K562 (cell line): ENCODE measurements at regions not wholly inside any gene's neighbourhood (a gene's known extent, or its start where the extent isn't known, plus 50 kb on each side); places are given as distances from the start of the nearest gene placed in this dataset.

Source experiments
- ATAC-seq: fragments of 200-7000 bp; cut with Tn5 transposase; 3 replicates; pipeline ENCODE4 v1.9.1; 2020; ENCODE audit warnings: moderate library complexity
- BruUV-seq: library from RNA; stranded (reverse); fragments of 400-500 nt; replicated peaks from 2 replicates; lab custom pipeline; 2021; lab: Mats Ljungman, UMichigan
- CTCF ChIA-PET: fragments of 300-600 bp; formaldehyde crosslinking; extraction: SDS; loops from one replicate; lab custom pipeline; 2021; ENCODE audit warnings: low intra/inter-chr PET ratio; lab: Yijun Ruan, JAX
- POLR2A ChIA-PET: fragments of 300-600, 350-650 bp; sonication (Branson Sonifier 250); formaldehyde crosslinking; extraction: SDS; loops from one replicate; lab custom pipeline; 2021; ENCODE audit warnings: antibody characterized with exemption, inconsistent platforms; lab: Yijun Ruan, JAX
- DNase-seq, 4 experiments: peaks; one replicate each; pipeline versions ENCODE4 v3.0.0 to v3.0.0-alpha.2; 2011 to 2018; ENCODE audit warnings: low spot score in 3 of 4, mixed read lengths in 3 of 4; ENCODE audit errors: extremely low read depth in 1 of 4
- FAIRE-seq: peaks from 2 replicates; lab custom pipeline; 2011; peaks lifted over from hg19 to GRCh38; lab: Jason Lieb, UNC
- H2AFZ ChIP-seq: 2 replicates; pipeline ENCODE4 v1.6.0; 2011; ENCODE audit warnings: low read depth, low read length, control low read depth, inconsistent platforms
- H3K27ac ChIP-seq: fragments of 200-600 bp; 3 replicates; pipeline ENCODE4 v1.8.0; 2011; ENCODE audit warnings: low read depth, mild to moderate bottlenecking, control low read depth, inconsistent platforms, low read length, moderate library complexity, mixed read lengths; ENCODE audit errors: extremely low read depth
- H3K27me3 ChIP-seq, 2 experiments: fragments of 300-600 bp in 1 of 2; 2 replicates in 1 of 2; 3 replicates in 1 of 2; pipeline versions ENCODE4 v1.6.0 to v1.8.0; 2011; ENCODE audit warnings: inconsistent platforms in 2 of 2, low read length in 2 of 2, mild to moderate bottlenecking in 1 of 2, mixed read lengths in 1 of 2, moderate library complexity in 1 of 2; ENCODE audit not compliant: control insufficient read depth in 2 of 2, insufficient read depth in 2 of 2
- H3K36me3 ChIP-seq: fragments of 300-600 bp; 3 replicates; pipeline ENCODE4 v1.8.0; 2011; ENCODE audit warnings: mild to moderate bottlenecking, low read length, inconsistent platforms; ENCODE audit not compliant: control insufficient read depth, insufficient read depth
- H3K4me1 ChIP-seq, 2 experiments: fragments of 200-600 bp in 1 of 2; replicated peaks in 1 of 2; 2 replicates in 1 of 2; 3 replicates in 1 of 2; pipeline versions ENCODE4 v1.5.1 to v1.8.0; 2011; ENCODE audit warnings: inconsistent platforms in 2 of 2, low read length in 2 of 2, mild to moderate bottlenecking in 1 of 2, mixed read lengths in 1 of 2, moderate library complexity in 1 of 2; ENCODE audit not compliant: control insufficient read depth in 2 of 2, insufficient read depth in 2 of 2
- H3K4me2 ChIP-seq: 2 replicates; pipeline ENCODE4 v1.6.1; 2011; ENCODE audit warnings: low read length, control low read depth, inconsistent platforms, mixed read lengths; ENCODE audit not compliant: insufficient read depth
- H3K4me3 ChIP-seq: fragments of 200-600 bp; sonication (generic), shearing (Covaris generic); 2 replicates; pipeline ENCODE4 v1.5.1; 2016; ENCODE audit warnings: control low read depth, inconsistent platforms
- H3K79me2 ChIP-seq: fragments of 200-600 bp; 3 replicates; pipeline ENCODE4 v1.8.0; 2011; ENCODE audit warnings: low read length, inconsistent platforms; ENCODE audit not compliant: control insufficient read depth, insufficient read depth
- H3K9ac ChIP-seq, 2 experiments: 2 replicates each; pipeline versions ENCODE4 v1.6.0 to v1.6.1; 2011; ENCODE audit warnings: low read depth in 2 of 2, low read length in 2 of 2, control low read depth in 1 of 2, inconsistent platforms in 1 of 2, mild to moderate bottlenecking in 1 of 2, mixed read lengths in 1 of 2; ENCODE audit not compliant: insufficient read depth in 1 of 2
- H3K9me1 ChIP-seq: one replicate; pipeline ENCODE4 v1.6.0; 2011; ENCODE audit warnings: inconsistent platforms, mild to moderate bottlenecking, low read length, moderate library complexity; ENCODE audit not compliant: control insufficient read depth, insufficient read depth
- H3K9me3 ChIP-seq: replicated peaks from 2 replicates; pipeline ENCODE4 v1.5.1; 2011; ENCODE audit warnings: low read depth, low read length, inconsistent platforms; ENCODE audit not compliant: control insufficient read depth, insufficient read depth
- H4K20me1 ChIP-seq: replicated peaks from 2 replicates; pipeline ENCODE4 v1.6.1; 2011; ENCODE audit warnings: low read length, inconsistent platforms, mixed read lengths; ENCODE audit not compliant: control insufficient read depth, insufficient read depth
- BMI1 ChIP-seq: fragments of 150-350 bp; IDR thresholded peaks from 2 replicates; pipeline ENCODE4 v1.6.1; 2014; ENCODE audit warnings: low read length
- KHSRP ChIP-seq: fragments of 450-650 bp; IDR thresholded peaks from 2 replicates; pipeline ENCODE4 v1.6.1; 2017
- KLF1 ChIP-seq: fragments of 450-650 bp; IDR thresholded peaks from 2 replicates; pipeline ENCODE4 v1.6.1; 2016; ENCODE audit warnings: missing genetic modification characterization, missing compliant biosample characterization
- REST ChIP-seq, 2 experiments: fragments of 450-650 bp; formaldehyde crosslinking in 1 of 2; IDR thresholded peaks; 2 replicates each; pipeline versions ENCODE4 v1.4.0 to v1.6.1; 2014 to 2020; ENCODE audit warnings: mild to moderate bottlenecking in 2 of 2, borderline replicate concordance in 1 of 2, low read depth in 1 of 2
- RHOXF2B ChIP-seq: fragments of 250-450 bp; sonication (Bioruptor Pico); conservative IDR thresholded peaks from 2 replicates; pipeline ENCODE4 v1.5.1; 2021
- WGBS: fragments of 100-300 bp; shearing (Covaris generic); methylation state at CpG from one replicate; pipeline ENCODE4 v1.1.6; 2016; ENCODE audit warnings: low coverage, mixed read lengths; ENCODE audit not compliant: insufficient coverage; ENCODE audit errors: missing lambda C conversion rate; 5-methylcytosine and 5-hydroxymethylcytosine counted together
- in situ Hi-C: fragments of 300-500 bp; cut with MboI; formaldehyde crosslinking; loops from 4 replicates; pipeline ENCODE4 v1.15.0; 2018; ENCODE audit warnings: inconsistent platforms, mixed read lengths
- intact Hi-C: fragments of 100-400 bp; cut with micrococcal nuclease; formaldehyde crosslinking; loops from 2 replicates; pipeline ENCODE4 v1.14.2; 2022

GRCh38 chr12:69061574-69061973 is 128.6 kb upstream of the CPM start:
- in situ Hi-C loops = loop anchor here (25.0 kb wide), 1 partner anchor 199 kb away; no protein-coding TSS in a partner anchor
- intact Hi-C loops = no loop called here
- TF ChIP-seq BMI1 = no peak
- TF ChIP-seq KHSRP = no peak
- TF ChIP-seq RHOXF2B (CRISPR knock-in tag) = no peak
- no peak for TF ChIP-seq REST (IDR thresholded peaks at IDR 0.05; ENCODE audit: borderline replicate concordance)
- no peak for TF ChIP-seq REST (CRISPR knock-in tag; IDR thresholded peaks at IDR 0.05; ENCODE audit: low read depth)
- TF ChIP-seq KLF1 (tag) = no peak
- Histone ChIP-seq H3K9me3 (no peaks in the 10 kb centered on the region), H3K27ac (no peak overlapping the region), H3K4me3 (no peak overlapping the region), H3K36me3 (no peaks in the 10 kb centered on the region), H3K9ac (no peak overlapping the region), H3K79me2 (no peaks in the 10 kb centered on the region), H2AFZ (no peak overlapping the region), H3K27me3 (peaks cover 4 to 9% of the 10 kb centered on the region in 2 experiments; a peak in 2 of 5 replicates), H3K9me1 (no peaks in the 10 kb centered on the region), H3K4me2 (no peak overlapping the region), H3K4me1 (no peaks in the 10 kb centered on the region; a peak in 1 of 5 replicates), H4K20me1 (no peaks in the 10 kb centered on the region)
- CTCF ChIA-PET = no interaction called here
- BruUV-seq = no TSS peak
- POLR2A ChIA-PET = no interaction called here
- 0% methylated on average over 1 of the region's 1 CpG for WGBS
- DNase-seq (no peak), ATAC-seq (no peak), FAIRE-seq (no peak)
